ENCODE measurements at regions not wholly inside any gene's neighbourhood (a gene's known extent, or its start where the extent isn't known, plus 50 kb on each side); places are given as distances from the start of the nearest gene placed in this dataset.

DNA sequence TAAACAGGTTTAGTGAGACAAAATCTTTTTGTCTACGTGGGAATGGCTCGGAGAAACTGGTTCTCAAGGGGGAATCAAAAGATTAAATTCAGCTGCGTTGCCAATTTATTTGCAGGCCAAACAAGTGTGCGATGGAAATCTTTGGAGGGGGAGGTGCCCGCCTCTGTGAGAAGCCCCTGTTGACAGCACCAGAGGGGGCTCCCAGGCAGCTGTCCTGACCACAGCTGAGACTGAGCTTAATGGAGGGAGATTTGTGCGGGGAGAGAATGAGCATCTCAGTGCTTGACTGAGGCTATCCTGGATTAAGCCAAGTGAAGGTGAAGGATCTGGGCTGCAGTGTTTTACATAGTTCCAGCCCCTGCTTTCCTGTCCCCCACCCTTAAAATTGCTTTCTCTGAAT lies 169.7 kb downstream of the ATG4C start:
- TF ChIP-seq CTCF (IDR thresholded peaks at IDR 0.05) (no peak), POLR2A (IDR thresholded peaks at IDR 0.05) (no peak)

Data from testis (tissue), 2 donors.